NCI-H2081 treated with DMSO at 0.1 percent for 48 hours (cell line): ENCODE measurements at regions not wholly inside any gene's neighbourhood (a gene's known extent, or its start where the extent isn't known, plus 50 kb on each side); places are given as distances from the start of the nearest gene placed in this dataset.

ENCODE experiments used
- DNase-seq: peaks from one replicate; lab custom pipeline; 2025; lab: John Stamatoyannopoulos, UW

DNA sequence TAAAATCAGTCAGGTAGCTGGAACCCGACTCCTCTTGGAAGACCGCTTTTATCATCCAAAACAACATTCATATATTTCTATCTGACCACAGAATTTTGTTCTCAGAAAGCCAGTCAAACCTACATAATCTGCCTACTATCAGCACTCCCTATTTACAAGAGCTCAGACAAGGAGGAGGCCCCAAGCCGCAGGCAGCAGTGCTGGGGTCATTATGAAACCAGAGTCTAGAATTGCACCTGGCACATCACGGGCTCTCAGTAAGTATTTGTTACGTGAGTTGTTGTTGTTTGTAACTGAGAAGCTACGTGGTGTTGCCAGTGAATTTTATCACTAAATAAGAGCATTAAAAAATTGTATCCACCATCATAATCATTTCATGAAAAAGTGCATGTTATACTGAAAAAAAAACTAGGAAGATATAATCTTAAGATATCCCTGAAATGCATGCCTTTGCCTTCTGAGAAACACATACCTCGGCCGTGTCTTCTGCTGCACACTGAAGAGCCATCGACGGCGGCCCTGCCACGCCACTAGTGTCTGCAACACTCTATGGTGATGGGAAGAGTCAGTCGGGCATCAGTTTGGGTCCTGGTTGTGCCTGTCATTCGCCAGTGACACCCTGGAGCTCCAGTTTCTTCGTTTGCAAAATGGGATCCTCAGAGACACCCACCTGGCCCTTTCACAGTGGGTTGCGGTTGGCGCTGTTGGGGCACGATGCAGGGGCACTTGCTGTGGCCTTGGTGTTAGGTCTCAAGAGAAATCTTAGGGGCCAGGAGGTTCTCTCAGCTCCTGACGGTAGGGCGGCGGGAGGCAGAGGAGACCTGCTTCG, 505.9 kb downstream of the EIPR1 start:
- no peak for DNase-seq

DNA sequence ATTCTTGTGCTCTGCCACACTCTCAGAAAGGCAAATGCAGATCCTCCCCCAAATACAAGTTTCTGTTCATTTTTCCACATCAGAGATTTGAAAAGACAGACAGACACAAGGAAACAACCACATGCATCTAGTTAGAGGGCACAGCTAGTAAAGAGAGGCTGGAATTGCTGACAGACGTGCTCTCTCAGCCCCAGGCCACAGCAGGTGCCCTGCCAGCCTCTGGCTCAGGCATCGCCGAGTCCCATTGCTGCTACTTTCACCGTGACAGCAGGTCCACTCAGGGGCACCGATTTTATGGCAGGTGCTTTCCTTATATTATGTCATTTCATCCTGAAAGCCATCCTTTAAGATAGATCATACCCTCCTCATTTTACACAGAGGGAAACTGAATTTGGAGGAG, 507.5 kb downstream of the EIPR1 start:
- DNase-seq: no peak

DNA sequence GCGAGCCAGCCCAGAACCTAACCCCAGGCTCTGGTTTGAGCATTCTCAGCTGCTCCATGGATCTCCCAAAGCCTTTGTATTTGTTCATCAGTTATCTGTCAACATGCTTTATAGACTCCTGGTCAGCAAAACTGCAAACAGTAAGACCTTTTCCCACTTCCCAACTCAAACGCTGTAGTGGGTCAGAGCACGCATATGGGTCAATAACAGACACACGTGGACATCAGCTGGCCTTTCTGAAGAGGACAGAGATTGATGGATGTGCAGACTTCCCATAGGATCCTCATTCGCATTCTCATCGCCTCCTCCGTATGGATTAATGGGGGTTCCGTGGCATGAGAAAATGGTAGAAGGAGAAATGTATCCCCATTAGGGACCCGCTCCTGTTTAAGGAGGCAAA, 508.1 kb downstream of the EIPR1 start:
- DNase-seq: no peak

DNA sequence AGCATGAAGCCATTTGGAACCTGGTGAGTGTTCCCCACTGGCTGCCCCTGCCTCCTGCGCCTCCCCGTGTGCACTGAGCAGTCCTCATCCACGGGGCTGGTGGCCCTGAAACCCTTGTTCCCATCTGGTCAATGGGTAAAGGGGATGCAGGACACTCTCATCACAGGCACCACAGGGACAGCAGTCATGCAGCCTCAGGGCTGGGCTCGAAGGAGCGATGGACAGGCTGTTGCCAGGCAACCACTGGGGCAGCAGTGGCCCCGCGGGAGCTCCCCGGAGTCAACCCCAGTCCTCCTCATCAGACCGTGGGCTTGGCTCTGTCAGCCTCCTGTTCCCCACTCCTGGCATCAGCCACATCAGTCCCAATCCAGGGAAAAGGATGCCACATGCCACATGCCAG, 509.5 kb downstream of the EIPR1 start:
- DNase-seq: no peak

DNA sequence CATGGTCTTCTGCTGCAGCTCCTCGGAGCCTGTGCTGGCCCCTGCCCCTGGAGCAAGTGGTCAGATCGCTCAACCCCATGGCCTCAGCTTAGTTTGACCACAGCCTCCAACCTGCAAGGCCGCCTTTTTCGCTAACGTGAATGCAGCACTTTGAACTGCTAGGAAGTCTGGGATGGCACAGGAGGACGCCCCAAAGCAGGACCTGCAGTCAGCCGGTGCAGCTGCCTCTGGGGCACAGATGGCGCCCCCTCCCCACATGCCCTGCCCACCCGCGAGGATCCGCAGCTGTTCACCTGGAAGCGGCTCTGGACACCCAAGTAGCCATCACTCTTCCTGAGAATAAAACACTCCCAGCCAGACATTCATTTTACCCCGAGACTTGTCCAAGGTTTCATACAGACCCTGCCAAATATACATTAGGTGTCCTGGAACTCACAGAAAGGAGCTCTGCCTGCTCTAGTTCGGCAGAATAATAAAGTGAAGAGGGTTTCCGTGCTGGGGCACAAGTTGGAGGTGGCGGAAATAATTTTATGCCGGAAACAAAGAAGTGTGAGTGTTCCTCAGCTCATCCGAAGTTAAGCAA, 510.1 kb downstream of the EIPR1 start:
- no peak for DNase-seq

DNA sequence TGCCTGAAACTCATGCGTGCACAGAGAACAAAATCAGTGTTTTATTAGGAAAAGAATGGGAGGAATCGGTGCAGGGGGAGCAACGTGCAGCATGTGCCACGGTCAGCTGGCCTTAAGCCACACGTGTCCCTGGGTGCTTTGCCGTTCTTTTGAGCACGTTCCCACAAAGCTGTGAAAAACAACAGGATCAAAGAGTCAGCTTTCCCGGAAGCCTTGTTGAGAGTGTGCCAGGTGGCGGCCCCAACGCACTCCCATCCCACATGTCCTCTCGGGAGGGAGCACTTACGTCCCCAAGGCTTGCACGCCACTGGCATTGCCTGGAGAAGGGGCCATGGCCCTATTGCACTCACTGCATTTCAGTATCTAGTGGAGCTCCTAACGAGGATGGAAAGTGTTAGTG, 511.2 kb downstream of the EIPR1 start:
- DNase-seq: no peak

DNA sequence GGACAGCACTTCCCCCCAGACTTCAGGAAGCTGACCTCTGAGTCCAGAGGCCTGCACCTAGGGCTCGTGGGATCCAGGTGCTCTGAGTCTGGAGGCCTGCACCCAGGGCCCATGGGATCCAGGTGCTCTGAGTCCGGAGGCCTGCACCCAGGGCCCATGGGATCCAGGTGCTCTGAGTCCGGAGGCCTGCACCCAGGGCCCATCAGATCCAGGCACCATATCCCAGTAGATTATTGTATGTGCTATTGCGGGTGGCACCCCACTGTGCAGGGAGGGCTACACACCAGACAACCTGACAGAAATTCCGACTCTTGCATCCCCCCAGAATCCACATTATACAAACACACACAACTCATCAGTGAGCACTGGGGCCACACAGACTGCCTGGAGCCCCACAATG, 515.2 kb downstream of the EIPR1 start:
- no peak for DNase-seq

DNA sequence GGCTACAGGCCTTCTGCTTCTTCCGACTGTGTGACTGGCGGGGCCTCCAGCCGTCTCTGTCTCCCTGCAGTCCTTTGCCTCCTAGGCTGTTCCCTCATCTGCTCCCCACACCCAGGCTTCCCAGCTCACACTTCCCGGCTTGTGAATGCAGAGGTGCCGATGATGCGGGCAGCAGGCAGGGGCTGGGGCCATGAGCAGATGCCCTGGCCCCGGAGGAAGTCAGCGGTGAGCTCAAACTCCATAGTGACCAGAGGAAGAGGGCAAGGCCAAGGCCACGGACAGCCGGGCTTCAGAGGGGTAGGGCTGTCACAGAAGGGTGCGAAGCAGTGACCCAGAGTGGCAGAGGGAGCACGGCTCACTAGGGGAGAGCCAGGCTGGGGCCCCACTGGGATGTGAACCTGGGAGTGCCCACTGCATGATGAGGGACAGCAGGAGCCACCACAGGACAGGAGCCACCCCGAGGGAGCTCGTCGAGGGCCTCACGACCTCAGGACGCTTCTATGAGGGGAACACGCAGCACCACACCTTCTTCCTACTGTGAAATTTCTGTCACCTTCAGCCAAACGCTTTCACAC, 515.9 kb downstream of the EIPR1 start:
- DNase-seq: no peak

DNA sequence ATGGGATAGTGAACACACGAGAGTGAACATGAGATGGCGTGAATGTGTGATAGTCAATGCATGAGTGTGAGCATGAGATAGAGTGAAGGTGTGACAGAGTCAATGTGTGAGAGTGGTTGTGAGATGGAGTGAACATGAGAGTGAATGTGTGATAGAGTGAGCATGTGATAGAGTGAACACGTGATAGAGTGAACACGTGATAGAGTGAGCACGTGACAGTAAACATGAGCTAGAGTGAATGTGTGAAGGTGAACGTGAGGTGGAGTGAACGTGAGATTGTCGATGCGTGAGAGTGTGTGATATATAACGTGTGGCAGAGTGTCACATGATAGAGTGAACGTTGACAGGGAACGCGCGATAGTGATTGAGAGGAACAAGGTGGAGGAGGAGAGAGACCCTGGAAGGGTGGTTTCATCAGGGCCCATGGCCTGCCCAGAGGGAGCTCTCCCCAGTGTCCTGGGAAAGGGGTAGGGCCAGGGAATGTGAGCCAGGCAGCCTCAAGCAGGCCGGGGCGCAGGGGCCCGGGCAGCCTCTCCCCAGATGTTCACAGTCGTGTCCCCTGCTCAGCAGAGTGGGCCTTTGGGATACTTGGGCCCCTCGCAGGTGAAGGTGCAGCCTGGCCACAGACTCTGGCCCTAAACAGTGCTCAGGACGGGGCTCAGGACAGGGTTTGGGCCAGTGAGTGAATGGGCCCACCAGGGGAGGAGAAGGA, 516.9 kb downstream of the EIPR1 start:
- DNase-seq: no peak

DNA sequence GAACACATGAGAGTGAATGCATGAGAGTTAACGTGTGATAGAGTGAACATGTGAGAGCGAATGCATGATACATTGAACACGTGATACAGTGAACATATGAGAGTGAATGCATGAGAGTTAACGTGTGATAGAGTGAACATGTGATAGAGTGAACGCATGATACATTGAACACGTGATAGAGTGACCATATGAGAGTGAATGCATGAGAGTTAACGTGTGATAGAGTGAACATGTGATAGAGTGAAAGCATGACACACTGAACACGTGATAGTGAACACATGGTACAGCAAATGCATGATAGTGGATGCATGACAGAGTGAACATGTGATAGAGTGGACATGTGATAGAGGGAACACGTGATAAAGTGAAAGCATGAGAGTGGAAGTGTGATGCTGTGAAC, 517.9 kb downstream of the EIPR1 start:
- DNase-seq: no peak

DNA sequence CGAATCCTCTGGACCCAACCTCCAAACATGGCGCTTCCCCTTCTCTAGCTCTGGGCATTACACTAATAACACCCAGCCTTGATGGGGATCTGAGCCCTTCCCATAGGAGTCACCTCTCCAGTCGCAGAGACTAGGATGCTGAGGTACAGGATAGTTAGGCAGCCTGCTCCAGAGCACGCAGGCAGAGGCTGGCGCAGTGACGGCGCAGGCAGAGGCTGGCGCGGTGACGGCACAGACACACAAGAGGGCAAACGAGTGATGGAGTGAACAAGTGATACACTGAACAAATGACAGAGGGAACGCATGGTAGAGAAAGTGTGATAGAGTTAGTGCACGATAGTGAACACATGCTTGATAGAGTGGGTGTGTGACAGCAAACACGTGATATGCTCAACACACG, 518.5 kb downstream of the EIPR1 start:
- no peak for DNase-seq

DNA sequence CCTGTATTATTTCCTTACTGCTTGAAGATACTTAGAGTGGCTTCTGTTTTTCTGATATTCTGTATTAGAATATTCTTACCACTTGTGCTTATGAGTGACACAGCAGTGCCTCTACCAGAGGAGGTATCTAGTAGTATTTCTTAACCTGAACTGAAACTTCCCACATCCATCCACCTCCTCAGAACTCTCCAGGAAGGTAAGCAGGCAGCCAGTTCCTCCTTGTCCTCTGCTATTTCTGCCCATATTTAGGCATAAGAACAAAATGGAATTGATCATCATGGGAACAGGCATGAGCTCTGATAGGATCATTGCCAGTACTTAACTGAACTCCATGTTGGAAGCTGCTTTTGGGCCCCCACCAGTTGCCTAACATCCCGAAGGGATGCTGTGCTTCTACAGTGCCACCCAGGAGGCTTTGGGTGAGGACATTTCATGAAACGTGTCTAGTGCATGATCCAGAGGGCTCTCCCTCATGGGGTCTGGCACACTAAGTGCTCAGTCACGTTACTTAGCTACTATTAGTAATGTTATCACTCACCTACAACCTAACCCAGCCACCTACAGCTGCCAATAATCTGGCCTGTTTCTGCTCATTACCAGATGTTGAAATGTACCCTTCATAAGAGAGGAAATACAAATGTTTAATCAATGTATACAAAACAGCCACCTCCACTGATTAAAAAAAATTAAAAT, 520.7 kb downstream of the EIPR1 start:
- DNase-seq: no peak

DNA sequence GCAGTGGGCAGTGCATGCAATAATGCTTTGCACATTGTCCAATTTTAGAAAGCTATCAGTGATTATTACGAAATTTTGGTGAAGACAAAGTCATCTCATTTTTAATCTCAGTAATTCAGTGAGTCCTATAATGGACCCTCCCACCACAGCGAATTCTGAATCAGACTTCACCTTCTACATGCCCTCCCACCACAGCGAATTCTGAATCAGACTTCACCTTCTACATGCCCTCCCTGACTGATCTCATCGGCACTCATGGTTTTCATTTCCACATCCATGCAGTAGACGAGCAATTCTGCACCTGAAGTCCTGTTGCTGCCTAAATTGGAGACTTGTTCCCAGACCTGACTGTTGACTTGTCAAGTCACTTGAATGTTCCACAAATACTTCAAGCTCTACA, 522.3 kb downstream of the EIPR1 start:
- no peak for DNase-seq

DNA sequence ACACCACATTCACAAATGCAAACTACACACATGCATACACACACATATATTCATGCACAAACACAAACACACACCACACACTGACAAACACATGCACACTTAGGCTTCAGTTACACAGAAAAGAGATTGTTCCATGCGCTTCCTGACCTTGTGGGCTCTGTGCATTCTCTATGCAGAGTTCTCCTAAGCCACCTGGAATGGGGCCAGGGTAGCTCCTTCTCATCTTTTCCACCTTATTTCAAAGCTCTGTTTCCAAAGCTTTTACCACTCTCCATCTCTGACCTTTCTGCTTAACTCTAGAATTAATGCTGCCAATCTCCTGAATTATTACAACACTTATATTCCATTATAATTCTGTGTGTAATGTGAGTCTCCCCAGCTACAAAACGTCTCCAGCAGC, 522.3 kb upstream of the MYT1L start:
- no peak for DNase-seq

DNA sequence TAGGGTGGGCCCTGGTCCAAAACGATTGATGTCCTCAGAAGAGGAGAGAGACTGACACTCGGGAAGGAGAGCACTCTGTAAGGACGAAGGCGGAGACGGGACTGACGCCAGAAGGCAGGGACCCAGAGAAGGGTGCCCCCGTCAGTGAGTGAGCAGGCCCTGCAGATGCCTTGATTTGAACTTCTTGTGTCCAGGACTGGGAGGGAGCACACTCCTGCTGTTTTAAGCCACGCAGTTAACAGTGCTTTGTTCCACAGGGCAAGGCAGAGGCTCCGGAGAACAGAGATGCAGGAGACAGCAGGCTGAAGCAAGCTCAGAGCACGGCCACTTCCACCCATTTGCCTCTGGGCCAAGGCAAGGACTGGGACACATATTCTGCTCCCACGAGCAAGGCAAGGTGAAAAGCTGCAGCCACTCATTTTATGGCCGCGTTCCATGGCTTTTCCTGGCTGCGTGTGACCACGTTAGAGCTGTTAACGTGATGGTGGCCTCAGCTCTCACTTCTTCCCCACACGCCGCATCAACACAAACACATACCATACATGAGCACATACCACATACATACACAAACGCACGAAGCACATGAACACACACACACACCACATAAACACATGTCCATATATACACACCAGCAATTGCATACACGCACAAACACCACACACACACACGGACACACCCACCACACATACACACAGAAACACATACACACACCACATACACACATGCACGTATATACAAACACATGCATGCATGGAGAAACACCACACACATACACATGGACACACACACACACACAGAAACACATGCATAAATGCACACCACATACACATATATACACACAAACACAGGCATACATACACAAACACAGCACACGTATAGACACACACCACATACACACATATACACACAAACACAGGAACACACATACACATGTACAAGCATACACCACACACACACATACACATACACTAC, 521.0 kb upstream of the MYT1L start:
- DNase-seq: no peak

DNA sequence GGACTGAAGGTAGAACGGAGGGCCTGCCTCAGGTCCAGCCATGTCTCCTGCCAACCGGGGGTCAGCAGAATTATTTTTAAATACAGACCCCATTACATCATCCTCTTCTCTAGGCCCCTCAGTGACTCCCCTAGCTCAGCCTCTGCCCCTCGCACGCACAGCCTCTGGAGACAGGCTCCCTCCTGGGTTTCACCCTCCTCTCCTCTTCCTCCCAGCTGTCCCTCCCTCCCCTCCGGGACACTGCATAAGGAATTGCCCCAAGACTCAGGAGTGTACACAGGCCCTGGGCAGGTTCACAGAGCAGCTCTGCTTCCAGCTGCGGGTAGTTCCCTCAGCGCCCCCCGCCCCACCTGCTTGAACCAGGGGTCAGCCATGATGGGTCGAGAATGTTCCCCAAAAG, 520.2 kb upstream of the MYT1L start:
- DNase-seq: no peak

DNA sequence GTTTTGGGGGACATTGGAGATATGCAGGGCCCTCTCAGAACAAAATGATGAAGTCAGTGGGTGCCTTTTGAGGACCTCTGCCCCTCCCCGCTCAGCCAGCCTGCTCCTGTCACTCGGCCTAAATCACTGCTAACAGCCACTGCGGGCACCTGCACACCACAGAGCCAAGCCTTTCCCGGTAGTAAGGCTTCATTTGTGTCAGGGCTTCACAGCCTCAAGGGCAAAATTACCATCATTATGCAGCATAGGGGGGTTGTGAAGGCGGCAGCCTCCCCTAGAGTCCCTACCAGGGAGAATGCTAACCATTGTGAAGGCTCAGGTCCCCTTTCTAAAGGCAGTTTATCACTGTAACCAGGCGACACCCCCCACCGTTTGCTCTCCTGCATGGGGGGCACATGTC, 519.8 kb upstream of the MYT1L start:
- DNase-seq: no peak

DNA sequence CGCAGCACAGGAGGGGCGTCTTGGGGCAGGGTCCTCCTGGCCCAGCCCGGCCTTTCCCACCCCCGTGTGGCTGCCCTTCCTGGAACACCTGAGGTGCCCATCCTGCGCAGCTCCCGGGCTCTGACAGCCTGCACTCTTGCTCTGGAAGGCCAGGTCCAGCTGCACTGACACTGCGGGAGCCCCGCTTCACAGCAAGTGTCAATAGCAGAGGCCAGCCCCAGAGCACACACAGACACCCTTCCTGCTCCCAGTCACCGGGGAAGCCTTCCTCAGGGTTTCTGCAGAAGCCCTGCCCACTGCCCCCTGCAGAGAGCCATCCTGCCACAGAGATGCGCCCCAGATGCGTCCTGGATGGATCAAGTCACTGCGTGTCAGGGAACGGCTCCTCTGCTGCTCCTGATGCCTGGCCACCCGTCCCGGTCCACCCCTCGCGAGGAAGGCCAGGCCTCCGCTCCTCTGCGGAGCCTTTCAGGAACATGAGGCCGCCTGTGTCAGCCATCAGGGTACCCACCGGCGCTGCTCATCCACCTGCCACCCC, 519.2 kb upstream of the MYT1L start:
- no peak for DNase-seq

DNA sequence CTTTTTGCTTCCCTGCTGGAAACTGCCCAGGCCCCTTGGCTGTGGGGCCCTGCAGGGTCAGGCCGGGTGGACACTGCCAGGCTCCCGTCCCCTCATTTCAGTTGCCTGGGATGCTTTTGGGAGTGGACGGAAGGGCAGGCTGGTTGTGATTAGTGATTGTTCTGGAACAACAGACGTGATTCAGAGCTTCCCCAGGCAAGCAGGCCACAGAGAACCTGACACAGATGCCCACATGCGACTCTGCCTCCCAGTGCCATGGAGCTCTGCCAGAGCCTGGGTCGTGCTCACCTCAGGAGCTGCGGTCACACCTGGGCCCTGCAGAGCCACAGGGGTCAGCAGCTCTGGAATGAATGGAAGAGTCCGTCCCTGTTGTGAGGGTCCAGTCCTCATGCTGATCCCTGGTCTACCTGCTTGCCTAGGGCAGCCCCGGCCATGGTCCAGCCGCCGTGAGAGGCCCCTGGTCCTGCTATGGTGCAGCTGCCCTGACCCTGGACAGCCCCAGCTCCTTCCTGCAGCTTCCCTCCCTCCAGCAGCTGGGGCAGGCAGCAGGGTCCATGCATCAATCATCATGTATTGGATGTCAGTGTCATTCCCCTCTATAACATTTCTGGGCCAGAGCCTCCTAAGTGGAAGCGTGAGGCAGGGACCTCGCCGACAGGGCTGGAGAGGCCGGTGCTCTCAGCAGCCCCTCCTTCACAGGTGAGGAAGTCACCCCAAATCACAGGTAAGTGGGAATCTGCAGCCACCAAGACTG, 518.6 kb upstream of the MYT1L start:
- DNase-seq: no peak
